HG03159 (cell line): ENCODE measurements at regions not wholly inside any gene's neighbourhood (a gene's known extent, or its start where the extent isn't known, plus 50 kb on each side); places are given as distances from the start of the nearest gene placed in this dataset.
"Not testable (repeated sequence)": the region's sequence is repeated elsewhere in the genome, so short reads cannot be mapped to it uniquely, and the experiment has no call there.

Experiments
- ATAC-seq: cut with Tn5 transposase; IDR thresholded peaks from one replicate; pipeline ENCODE4 v1.9.1; 2021; ENCODE audit warnings: mild to moderate bottlenecking, moderate library complexity; ENCODE audit not compliant: unreplicated experiment

DNA sequence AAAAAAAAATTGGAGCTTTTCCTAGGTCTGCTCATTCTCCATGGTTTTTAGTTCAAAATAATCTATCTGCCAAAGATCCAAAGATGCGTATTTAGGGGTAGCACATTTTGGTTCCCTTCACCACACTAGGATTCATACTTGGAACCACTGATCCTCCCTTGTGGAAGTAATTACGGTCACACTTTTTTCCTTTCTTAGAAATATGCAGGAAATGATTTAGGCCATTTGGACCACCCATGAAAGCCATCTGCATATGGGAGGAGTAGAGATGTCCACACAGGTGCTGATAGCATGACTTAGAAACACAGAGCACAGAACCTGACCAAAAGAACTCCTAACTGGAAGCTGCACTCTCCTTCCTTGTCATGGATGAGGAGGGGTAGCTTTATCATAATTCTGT is 105.9 kb upstream of the RAI14 start:
- ATAC-seq = no peak

- no peak for ATAC-seq
Measured at GRCh38 chr5:34550964-34551363, 105.2 kb upstream of the RAI14 start.

- no peak for ATAC-seq
Measured at GRCh38 chr5:34551911-34552433, 104.2 kb upstream of the RAI14 start.

- ATAC-seq = no peak
Measured at GRCh38 chr5:34552686-34553085, 103.4 kb upstream of the RAI14 start.

- ATAC-seq = no peak
Measured at GRCh38 chr5:34553581-34553980, 102.5 kb upstream of the RAI14 start.

DNA sequence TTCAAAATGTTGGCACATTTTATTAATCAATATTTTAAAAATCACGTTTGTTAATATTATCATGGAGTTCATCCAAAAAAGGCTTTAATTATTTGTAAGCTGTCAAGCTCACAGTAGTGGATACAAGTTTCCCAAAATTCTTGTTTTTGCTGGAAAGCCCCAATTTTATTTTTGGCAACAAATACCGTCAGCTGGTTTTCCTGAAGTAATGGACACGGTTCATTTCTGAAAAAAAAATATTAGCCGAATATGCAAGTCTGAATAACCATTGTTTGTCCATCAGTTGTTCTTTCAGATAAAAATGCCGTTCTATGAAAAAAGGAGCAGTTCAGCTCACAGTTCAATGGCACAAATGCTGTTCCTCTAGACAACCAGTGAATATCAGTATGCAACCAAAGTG is 101.5 kb upstream of the RAI14 start:
- ATAC-seq = no peak

DNA sequence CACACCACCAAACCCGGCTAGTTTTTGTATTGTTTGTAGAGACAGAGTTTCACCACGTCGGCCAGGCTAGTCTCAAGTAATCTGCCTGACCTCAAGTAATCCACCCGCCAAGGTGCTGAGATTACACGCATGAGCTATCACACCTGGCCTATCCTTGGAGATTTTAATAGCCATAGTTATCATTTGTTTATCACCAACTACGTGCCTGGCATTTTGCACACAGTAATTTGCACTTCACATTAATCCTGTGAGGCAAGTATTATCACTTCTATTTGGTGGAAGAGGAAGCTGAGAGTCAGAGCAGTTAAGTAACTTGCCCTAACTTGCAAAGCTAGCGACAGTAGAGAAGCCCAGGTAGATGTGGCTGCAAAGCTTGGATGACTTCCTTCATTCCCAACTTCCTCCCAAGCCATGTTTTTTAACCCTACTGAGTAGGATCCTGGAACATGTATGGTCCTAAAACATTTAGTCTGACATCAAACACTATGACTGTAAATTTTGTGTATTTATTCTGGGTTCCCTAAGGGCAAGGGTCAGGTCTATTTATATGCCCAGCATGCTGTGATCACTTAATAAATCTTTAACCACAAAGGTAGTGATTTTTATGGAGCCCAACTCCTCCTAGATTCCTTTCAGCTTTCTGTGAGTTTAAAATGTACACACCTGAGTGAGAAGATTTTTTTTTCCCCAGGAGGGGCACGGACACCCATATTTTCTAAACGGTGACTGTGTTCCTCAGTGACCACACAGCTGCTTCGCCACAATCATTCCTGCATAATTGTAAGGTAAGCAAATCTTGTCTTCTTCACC is 100.2 kb upstream of the RAI14 start:
- no peak for ATAC-seq

DNA sequence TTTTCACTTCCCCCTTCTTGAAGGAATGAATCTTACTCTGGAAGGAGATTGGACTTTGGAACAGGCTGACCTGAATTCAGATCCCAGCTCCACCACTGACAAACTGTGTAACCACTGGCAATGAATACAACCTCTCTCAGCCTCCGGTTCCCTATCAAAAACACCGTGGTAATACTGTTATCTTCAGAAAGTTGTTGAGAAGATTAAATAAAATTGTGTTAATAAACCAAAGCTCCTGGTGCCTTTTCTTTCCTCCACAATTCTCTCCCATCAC is 99.7 kb upstream of the RAI14 start:
- no peak for ATAC-seq

DNA sequence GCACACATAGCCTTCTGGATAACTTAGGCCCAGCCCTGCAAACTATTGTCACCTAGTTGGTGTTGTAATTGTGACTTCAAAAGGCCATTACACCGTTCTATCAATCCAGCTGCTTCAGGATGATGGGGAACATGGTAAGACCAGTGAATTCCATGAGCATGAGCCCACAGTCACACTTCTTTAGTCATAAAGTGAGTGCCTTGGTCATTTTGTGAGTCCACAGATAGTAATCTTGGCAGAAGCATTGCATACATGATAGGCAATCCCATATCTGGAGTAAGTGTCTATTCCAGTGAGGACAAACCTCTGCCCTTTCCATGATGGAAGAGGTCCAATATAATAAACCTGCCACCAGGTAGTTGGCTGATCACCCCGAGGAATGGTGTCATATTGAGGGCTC is 94.5 kb upstream of the RAI14 start:
- not testable (repeated sequence) for ATAC-seq

DNA sequence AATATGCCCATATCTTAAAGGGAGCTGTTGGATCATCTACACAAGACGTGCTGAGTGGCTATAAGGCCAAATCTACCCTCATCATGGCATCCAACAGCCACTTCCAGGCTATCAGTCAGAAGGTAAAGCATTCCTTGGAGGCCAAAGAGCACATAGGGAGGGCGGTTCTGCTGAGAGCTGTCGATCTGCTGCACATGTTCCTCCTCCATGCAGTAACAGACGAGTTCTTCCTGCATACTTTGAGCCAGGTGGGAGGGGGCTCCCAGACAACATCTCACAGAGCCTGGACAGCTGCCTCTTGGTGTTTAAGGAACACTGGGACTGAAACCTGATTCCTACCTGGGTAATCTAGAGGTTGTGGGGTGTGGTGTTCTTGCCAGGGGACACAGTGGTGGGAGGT is 93.3 kb upstream of the RAI14 start:
- no peak for ATAC-seq

DNA sequence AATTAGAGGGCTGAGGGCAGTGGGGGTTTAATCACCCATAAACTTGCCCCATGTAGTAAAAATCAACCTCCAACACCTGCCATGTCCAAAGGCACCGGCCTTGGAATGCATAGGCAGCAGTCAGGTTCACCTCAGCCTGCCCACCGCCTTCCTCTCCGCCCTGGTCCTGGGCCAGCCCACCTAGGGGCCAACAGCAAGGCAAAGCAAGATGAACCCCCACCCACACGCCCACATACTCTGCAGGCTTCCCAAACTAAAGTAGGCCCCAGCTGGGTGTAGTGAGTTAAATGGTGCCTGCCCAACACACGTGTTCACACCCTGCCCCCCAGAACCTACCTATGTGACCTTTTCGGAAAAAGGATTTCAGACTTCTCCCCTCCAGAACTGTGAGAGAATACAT is 92.9 kb upstream of the RAI14 start:
- no peak for ATAC-seq

DNA sequence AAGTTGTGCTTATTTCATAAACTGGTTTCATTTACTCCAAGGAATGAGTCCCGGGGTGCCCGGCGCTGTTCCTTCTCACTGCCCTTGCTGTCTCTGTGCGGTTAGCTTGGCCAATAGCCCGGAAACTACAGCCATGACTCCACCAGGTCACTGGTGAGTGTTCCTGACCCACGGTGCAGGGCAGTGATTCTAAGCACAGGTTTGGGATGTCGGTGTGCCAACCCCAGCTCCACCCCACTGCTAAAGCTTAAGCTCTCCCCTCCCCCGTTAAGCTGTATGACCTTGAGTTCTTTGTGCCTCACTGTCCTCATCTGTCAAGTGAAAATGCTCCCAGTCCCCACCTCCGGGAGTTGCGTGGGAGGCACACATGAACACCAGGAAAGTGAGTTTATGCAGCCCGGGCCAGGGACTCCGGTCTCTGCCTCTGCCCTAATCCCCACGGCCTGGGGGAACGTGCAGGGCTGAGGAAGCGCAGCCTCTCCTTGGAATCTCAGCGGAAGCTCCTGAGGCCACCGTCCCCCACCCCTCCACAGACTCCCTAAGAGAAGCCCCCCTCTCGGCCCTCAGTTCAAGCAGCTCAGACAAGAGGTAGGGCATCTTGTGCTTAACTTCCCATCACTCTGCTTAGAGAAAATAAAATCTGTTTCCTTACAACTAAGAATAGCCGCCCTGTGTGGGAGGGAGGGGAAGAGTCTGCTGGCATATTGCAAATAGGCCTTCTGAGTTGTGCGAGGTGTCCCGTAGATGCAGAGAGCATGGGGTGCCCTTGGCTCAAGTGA is 92.0 kb upstream of the RAI14 start:
- ATAC-seq = no peak

- no peak for ATAC-seq
Measured at GRCh38 chr5:34564710-34565235, 91.4 kb upstream of the RAI14 start.

DNA sequence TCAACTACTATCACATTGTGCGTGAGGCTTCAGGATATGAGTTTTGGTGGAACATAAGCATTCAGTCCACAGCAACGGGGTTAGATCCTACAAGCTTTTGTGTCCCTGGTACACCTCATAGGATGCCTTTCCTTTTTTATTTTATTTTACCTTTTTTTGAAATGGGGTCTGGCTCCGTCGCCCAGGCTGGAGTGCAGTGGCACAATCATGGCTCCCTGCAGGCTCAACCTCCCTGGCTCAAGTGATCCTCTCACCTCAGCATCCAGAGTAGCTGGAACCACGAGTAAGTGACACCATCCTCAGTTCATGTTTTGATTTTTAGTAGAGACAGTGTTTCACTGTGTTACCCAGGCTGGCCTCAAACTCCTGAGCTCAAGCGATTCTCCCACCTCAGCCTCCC is 86.0 kb upstream of the RAI14 start:
- no peak for ATAC-seq

GRCh38 chr5:34570721-34571676 is 85.1 kb upstream of the RAI14 start:
- no peak for ATAC-seq

DNA sequence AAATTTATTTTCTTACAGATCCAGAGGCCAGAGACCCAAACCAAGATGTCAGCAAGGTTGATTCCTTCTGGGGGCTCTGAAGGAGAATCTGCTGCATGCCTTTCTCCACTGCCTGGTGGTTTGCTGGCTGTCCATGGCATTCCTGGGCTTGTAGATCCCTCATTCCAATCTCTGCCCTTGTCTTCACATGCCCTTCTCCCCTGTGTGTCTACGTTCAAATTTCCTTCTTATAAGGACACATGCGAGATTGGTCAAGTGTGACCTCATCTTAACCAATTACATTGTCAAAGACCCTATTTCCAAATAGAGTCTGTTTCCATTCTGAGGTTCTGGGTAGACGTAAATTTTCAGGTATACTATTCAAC is 84.5 kb upstream of the RAI14 start:
- ATAC-seq = no peak

DNA sequence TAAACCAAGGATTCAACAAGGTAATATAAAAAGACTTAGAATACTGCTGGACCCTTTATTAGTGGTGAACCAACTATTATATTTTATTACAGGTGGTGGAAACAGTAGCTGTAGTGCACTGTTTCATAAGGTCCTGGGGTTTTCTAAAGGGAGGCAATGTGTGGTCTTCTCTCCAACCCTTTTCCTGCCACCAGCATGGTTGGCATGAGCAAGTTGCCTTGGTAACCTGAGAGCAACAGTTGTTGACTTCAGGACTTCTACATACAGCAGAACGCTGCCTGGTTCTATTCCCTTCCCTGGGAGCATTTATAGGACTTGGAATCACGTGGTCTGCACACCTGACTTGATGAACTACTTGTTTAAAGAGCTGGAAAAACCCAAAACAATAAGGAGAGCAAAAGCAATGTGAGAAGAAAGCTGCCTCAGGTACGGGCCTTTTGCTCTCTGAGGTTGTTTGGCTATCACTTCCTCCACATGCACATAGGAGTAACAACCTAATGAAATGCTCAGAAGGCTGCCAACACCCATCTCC is 81.1 kb upstream of the RAI14 start:
- no peak for ATAC-seq

- no peak for ATAC-seq
Measured at GRCh38 chr5:34576891-34577666, 79.0 kb upstream of the RAI14 start.

- no peak for ATAC-seq
Measured at GRCh38 chr5:34578962-34579361, 77.2 kb upstream of the RAI14 start.

DNA sequence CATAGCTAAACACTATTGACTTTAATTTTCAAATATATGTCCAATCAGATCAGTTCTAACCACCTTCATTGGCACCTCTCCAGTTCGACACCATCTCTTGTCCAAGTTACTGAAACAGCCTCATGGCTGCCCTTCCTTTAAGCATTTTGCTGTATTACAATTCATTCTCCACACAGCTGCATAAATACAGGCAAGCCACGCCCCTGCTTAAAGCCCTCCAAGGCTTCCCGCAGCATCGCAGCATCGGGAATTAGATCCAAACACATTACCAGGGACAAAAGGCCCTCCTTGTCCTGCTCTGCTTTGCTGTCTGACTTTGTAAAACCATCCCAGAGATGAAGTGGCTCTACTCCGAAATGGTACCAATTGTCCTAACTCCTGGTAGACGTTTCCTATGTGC is 75.1 kb upstream of the RAI14 start:
- ATAC-seq = no peak
